Lower leg skin (tissue), 4 donors: ENCODE measurements at regions not wholly inside any gene's neighbourhood (a gene's known extent, or its start where the extent isn't known, plus 50 kb on each side); places are given as distances from the start of the nearest gene placed in this dataset.

Source experiments
- DNase-seq, 2 donors: peaks; one replicate each; pipeline ENCODE4 v3.0.0-alpha.2; 2019; ENCODE audit warnings: low spot score in 2 of 2
- H3K4me3 ChIP-seq: fragments of 200-600 bp; sonication (generic); 2 replicates; pipeline ENCODE4 v1.5.1; 2017; ENCODE audit warnings: mild to moderate bottlenecking, low read depth; ENCODE audit not compliant: poor library complexity, severe bottlenecking
- POLR2A ChIP-seq, 2 donors: fragments of 450-650 bp; IDR thresholded peaks; one replicate each; pipeline ENCODE4 v1.6.1; 2016 to 2017; ENCODE audit warnings: antibody characterized with exemption in 2 of 2, mild to moderate bottlenecking in 1 of 2, moderate library complexity in 1 of 2
- WGBS, 2 donors: methylation state at CpG; one replicate each; pipeline ENCODE4 v1.1.5; 2018; 5-methylcytosine and 5-hydroxymethylcytosine counted together
- intact Hi-C: fragments of 100-400 bp; cut with DNase I; formaldehyde crosslinking; loops from one replicate; pipeline ENCODE4 v1.15.0; 2023; ENCODE audit warnings: low total_unique reads
- TF ChIP-seq, protein P1 (sequence below), 3 donors: fragments of 450-650 bp; IDR thresholded peaks; one replicate each; pipeline ENCODE4 v1.5.1; 2016; ENCODE audit warnings: antibody characterized with exemption in 3 of 3, mild to moderate bottlenecking in 3 of 3, moderate library complexity in 2 of 3

DNA sequence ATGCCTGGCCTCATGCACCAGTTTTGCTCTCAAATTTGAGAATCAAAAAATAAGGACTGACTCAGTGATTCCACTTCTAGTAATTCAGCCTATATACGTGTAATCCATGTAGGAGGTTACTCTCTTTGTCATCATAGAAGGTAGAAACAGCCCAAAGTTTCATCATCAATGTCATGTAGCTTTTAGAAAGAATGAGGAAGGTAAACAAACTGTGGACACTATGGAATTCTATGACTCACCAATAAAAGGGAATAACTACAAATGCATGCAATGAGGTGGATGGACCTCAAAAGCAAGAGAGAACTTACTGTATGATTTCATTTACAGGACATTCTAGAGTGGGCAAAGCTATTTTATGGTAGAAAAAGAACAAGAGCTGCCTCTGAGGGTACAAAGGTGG, 93.2 kb upstream of the LRIG1 start:
- TF ChIP-seq, protein P1, sequence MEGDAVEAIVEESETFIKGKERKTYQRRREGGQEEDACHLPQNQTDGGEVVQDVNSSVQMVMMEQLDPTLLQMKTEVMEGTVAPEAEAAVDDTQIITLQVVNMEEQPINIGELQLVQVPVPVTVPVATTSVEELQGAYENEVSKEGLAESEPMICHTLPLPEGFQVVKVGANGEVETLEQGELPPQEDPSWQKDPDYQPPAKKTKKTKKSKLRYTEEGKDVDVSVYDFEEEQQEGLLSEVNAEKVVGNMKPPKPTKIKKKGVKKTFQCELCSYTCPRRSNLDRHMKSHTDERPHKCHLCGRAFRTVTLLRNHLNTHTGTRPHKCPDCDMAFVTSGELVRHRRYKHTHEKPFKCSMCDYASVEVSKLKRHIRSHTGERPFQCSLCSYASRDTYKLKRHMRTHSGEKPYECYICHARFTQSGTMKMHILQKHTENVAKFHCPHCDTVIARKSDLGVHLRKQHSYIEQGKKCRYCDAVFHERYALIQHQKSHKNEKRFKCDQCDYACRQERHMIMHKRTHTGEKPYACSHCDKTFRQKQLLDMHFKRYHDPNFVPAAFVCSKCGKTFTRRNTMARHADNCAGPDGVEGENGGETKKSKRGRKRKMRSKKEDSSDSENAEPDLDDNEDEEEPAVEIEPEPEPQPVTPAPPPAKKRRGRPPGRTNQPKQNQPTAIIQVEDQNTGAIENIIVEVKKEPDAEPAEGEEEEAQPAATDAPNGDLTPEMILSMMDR (IDR thresholded peaks at IDR 0.05): no peak
- no peak for TF ChIP-seq POLR2A (IDR thresholded peaks at IDR 0.05)
- no peak overlapping the region for H3K4me3 ChIP-seq
- 68 to 86% methylated on average over 1 of the region's 1 CpG for WGBS, 2 donors
- intact Hi-C loops: no loop called here
- DNase-seq: no peak

DNA sequence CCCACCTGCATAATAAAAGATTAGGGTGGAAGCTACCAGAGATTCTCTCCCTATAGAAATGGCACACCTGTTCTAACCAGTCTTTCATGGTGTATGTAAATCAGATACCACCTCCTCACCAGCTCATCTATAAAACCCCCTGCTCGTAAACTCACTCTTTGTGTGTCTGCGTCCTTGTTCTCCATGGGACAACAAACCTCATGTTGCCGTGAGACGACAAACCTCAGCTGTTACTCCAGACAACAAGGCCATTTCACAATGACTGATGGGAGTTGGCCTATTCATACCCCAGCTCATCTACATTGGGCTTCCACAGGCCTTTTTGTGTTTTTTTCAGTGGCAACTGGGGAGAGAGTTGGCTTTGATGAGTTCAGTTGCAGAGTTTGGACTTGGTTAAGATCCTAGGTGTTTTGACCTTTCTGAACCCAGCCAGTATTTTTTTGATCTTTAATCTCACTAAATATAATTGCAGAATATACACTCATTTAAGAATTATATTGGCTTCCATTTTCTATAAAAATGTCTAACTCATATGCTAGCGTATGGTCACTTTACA, 96.6 kb upstream of the LRIG1 start:
- no peak overlapping the region for H3K4me3 ChIP-seq
- no peak for DNase-seq
- TF ChIP-seq, protein P1 (IDR thresholded peaks at IDR 0.05): no peak
- no peak for TF ChIP-seq POLR2A (IDR thresholded peaks at IDR 0.05)
- intact Hi-C loops: no loop called here
- 92 to 95% methylated on average over 5 of the region's 5 CpGs for WGBS, 2 donors

DNA sequence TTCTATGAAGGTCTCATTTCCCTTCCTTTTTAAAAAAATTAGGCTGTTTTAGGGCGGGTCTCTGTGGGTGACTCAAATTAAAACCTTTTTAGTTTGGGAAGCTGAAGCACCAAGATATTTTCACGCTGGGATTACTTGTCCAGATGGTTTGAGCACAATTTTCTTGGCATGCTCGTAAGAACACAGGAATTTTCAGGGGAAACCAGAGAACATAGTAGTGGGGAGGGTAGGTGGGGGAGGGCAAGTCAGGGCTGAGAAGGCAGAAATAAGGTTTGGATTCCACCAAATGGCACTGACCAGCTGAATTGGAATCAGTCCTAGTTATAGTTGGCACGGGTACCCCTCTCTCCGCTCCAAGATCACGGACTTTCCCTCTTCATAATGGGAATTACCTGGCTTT, 97.3 kb upstream of the LRIG1 start:
- DNase-seq: no peak
- TF ChIP-seq, protein P1 (IDR thresholded peaks at IDR 0.05): no peak
- TF ChIP-seq POLR2A (IDR thresholded peaks at IDR 0.05): no peak
- H3K4me3 ChIP-seq: no peak overlapping the region
- intact Hi-C loops: no loop called here
- 50 to 68% methylated on average over 6 of the region's 6 CpGs for WGBS, 2 donors

DNA sequence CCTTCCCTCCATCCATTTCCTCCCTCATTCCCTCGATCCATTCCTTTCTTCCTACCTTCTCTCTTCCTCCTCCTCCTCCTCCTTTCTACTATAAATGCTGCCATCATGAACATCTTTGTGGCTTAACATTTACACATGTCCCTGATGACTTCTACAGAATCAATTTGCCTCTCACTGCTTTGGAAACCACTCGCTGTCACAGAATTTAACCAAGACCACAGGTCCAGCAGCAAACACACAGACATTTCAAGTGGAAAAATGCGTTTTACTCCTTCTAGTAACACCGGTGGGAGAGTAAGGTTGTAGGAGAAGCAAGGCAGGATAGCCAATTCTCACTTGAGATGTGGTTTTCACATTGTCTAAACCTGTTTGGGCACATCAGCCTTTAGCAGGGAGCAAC, 101.4 kb upstream of the LRIG1 start:
- intact Hi-C loops: no loop called here
- WGBS, 2 donors: 66 to 74% methylated on average over 4 of the region's 4 CpGs
- TF ChIP-seq, protein P1 (IDR thresholded peaks at IDR 0.05): no peak
- TF ChIP-seq POLR2A (IDR thresholded peaks at IDR 0.05): no peak
- no peak overlapping the region for H3K4me3 ChIP-seq
- DNase-seq: no peak

DNA sequence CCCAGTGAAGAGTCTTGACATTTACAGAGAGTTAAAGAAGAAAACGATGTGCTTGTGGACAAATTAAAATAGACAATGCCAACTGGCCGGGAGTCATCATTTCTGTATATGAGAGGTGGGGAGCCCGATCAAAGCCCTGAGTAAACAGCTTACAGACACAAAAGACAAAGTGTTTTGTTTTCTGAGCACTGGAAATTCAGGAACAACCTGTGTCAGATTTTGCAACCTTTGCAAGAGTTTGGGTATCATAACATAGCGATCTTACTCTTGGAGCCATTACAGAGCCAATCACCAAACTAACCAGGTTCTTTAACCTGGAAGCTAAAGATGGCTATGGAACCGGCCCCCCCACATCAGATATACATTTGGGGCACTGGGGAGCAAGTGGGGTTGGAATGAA, 101.9 kb upstream of the LRIG1 start:
- TF ChIP-seq, protein P1 (IDR thresholded peaks at IDR 0.05): no peak
- TF ChIP-seq POLR2A (IDR thresholded peaks at IDR 0.05): no peak
- intact Hi-C loops: no loop called here
- peak in 1 of 2 donors; percentile 43 for DNase-seq
- 51 to 52% methylated on average over 5 of the region's 5 CpGs for WGBS, 2 donors
- H3K4me3 ChIP-seq: no peak overlapping the region

DNA sequence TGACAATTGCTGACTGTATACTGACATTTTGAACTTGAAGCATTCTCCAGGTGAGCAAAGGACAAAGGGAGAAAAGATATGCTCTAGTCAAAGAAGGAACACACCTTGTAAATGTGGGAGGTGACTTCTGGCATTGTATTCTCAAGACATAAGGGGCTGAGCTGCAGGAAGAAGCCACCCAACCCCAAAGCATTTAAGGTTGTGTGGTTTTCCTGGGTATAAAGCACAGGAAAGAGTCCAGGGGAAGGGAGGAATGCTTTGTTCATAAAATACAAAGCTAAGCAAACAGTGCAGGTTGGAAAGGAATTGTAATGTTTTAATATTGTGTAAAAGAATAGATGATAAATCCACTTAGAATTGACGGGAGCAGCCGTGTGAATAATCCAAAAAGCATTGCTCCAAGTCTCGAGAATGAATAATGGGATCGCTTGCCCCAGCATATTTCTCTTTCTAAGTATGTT, 102.4 kb upstream of the LRIG1 start:
- TF ChIP-seq, protein P1 (IDR thresholded peaks at IDR 0.05): no peak
- TF ChIP-seq POLR2A (IDR thresholded peaks at IDR 0.05): no peak
- 55 to 60% methylated on average over 4 of the region's 4 CpGs for WGBS, 2 donors
- no peak for DNase-seq
- intact Hi-C loops: no loop called here
- H3K4me3 ChIP-seq: no peak overlapping the region
